Loucy (cell line): ENCODE measurements at regions not wholly inside any gene's neighbourhood (a gene's known extent, or its start where the extent isn't known, plus 50 kb on each side); places are given as distances from the start of the nearest gene placed in this dataset.

Experiments used
- EZH2phosphoT487 ChIP-seq: fragments of 200-600 bp; IDR thresholded peaks from 2 replicates; pipeline ENCODE4 v1.6.1; 2018; ENCODE audit warnings: antibody characterized with exemption, mild to moderate bottlenecking, moderate library complexity, borderline replicate concordance
- TF ChIP-seq, protein P1 (sequence below): fragments of 200-600 bp; sonication (generic); conservative IDR thresholded peaks from 2 replicates; pipeline ENCODE4 v1.5.1; 2014; ENCODE audit warnings: mild to moderate bottlenecking, antibody characterized with exemption, low read length

GRCh38 chr3:43185983-43186314, 80.1 kb upstream of the POMGNT2 start:
- TF ChIP-seq, protein P1, sequence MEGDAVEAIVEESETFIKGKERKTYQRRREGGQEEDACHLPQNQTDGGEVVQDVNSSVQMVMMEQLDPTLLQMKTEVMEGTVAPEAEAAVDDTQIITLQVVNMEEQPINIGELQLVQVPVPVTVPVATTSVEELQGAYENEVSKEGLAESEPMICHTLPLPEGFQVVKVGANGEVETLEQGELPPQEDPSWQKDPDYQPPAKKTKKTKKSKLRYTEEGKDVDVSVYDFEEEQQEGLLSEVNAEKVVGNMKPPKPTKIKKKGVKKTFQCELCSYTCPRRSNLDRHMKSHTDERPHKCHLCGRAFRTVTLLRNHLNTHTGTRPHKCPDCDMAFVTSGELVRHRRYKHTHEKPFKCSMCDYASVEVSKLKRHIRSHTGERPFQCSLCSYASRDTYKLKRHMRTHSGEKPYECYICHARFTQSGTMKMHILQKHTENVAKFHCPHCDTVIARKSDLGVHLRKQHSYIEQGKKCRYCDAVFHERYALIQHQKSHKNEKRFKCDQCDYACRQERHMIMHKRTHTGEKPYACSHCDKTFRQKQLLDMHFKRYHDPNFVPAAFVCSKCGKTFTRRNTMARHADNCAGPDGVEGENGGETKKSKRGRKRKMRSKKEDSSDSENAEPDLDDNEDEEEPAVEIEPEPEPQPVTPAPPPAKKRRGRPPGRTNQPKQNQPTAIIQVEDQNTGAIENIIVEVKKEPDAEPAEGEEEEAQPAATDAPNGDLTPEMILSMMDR, result no peak
- no peak for TF ChIP-seq EZH2phosphoT487
